GM11168 (cell line): ENCODE measurements at regions not wholly inside any gene's neighbourhood (a gene's known extent, or its start where the extent isn't known, plus 50 kb on each side); places are given as distances from the start of the nearest gene placed in this dataset.
"Not testable (repeated sequence)": the region's sequence is repeated elsewhere in the genome, so short reads cannot be mapped to it uniquely, and the experiment has no call there.

Source experiments
- in situ Hi-C: fragments of 300-500 bp; cut with MboI; formaldehyde crosslinking; loops from one replicate; pipeline ENCODE4 v1.12.0; 2022; ENCODE audit warnings: low sequenced_read_pairs; ENCODE audit not compliant: unreplicated experiment

DNA sequence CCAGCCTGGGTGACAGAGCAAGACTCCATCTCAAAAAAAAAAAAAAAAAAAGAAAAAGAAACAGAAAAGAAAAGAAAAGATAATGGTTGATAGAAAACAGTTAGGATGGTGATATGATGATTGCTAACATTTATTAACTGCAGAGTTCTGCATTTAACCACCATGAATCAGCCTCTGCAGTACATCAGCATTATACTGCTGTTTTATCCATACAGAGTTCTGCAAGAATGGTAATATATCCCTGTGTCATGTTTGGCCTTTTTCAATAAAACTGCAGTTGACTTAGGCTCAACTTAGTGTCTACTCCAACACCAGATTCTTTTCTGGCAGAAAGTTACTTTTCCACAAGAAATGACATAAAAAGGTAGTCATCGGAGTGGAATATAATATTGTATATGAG is 62.6 kb downstream of the DUSP6 start:
- in situ Hi-C loops, result no loop called here

DNA sequence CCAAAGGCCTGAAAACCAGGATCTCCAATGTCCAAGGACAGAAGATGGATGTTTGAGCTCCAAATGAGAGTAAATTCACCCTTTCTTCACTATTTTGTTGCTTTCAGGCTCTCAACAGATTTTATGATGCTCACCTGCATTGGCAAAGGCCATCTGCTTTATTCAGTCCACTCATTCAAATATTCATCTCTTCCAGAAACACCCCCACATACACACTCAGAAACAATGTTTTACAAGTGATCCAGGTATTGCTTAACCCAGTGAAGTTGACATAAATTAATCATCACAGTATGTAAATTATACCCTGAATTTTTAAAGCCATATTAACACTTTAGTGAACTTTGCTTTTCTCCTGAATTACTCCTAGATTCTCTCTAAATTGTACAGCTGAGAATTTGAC is 63.3 kb downstream of the DUSP6 start:
- in situ Hi-C loops, result no loop called here

DNA sequence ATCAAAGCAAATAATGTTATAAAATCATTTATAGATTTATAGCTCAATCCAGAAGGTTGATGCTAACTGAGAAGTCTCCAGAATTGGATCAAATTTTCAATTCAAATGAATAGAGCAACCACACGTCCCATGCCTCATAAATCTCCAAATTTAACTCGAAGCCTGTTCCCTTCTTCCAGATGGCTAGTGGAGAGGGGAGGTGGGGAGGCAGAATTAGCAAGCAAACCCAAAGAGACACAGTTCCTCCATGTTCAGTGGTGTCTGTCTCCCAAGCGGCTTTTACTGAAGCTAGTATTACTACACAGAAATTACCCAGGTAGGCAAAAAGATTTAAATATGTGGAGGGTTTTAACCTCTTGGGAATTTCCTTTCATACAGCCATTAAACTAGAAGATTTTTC is 65.8 kb downstream of the DUSP6 start:
- in situ Hi-C loops, result no loop called here

DNA sequence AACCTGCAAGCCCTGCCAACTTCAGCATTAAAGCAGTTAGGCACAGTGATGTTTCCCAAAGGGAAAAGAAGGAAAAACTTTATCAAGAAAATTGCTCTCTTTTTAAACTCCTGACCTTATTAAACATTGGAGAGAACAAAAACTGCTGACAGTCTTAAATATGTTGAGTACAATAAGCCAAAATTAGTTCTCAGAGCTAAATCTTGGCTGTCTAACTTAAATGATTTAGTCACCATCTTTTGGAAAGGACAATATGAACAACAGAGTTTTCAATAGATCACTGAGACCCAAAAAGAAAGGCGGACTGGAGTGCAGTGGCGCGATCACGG is 70.8 kb downstream of the DUSP6 start:
- in situ Hi-C loops, result no loop called here

DNA sequence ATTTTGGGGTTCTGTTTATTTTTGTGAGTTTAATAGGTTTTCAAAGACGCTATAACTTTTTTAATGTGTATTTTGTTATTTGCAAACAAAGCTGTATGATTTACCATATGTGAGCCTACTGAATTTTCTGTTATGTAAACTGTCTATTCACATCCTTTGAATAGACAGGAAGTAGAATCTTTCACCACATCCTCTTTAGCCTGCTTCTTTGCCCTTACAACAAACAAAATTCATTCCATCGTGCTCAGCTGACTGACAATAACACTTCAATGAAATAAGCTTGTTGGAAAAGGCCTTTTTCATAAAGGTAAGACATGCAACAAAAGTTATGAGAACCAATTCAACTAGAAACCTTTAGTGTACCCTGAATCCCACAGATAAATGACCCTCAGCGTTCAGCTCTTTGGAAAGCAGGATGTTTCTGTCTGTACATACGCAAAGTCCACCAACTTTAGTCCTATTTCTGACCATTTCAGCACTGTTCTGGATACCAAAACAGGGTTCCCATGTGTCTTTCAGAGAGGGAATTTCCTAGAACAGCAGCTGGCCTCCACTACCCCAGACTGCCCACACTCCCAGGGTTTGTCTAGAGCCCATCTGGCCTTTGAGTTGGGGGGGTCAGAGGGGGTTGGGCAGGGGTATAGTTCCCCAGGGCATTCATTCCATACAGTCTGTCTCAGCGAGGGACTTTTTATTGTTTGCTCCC is 71.3 kb downstream of the DUSP6 start:
- in situ Hi-C loops, result no loop called here

DNA sequence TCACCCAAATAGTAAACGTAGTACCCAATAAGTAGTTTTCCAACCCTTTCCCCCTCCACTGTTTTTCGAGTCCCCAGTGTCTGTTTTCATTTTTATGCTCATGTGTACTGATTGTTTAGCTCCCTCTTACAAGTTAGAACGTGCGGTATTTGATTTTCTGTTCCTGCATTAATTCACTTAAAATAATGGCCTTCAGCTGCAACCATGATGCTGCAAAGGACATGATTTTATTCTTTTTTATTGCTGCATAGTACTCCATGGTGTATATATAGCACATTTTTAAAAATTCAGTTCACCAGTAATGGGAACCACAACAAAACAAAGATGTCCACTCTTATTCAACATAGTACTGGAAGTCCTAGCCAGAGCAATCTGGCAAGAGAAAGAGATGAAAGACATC is 72.8 kb downstream of the DUSP6 start:
- in situ Hi-C loops, result no loop called here

DNA sequence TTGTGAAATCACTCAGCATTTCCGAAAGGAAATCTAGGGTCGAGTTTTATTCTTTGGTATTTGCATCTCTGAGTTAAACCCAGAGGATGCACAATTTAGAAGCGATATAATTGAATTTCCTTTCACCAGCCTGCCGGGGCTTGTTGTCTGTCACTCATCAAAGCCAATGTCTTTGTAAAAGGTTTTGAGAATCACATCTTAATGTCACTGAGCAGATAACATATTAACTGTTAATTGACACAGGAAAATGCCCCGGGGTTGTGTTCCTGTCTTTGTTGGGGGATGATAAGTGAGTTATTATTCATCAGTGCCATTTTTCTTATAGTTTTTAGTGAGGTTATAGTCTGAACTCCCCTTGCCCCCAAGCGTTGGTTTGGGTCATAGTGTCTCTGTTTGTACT is 73.4 kb downstream of the DUSP6 start:
- in situ Hi-C loops, result no loop called here

DNA sequence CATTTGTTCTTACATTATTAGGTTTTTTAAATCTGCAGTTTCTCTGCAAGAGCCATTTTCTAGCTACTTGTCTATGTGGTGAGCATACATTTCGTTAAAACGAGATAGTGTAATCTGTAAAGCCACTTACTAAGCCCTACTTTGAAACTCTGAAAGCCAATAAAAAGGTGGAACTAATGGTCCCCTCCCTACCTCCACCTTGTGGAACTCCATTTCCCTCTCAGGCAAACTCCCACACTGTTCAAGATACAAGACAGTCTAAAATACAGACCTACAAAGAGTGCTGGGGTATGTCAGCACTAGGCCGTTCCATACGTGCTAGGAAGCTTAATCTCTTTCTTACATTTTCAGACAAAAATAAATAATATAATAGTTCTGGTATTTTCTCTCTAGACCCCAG is 74.1 kb downstream of the DUSP6 start:
- in situ Hi-C loops, result no loop called here

DNA sequence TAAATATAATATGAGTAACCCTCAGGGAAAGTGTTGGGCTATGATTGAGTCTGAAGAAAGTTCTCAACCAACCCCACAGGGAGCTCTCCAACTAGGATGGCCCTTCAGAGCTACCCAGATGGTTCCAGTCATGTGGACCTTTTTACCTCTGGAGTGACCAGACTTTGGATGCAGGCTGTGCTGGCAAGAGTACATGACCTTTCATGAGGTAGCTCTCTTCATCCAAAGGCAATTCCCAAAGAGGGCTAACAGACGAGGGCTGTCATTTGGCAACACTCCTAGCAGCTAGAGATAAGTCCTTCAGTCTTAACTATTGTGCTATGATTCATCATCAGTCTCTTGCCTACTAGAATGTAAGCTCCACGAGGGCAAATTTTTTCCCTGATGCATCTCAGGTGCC is 75.4 kb downstream of the DUSP6 start:
- in situ Hi-C loops, result no loop called here

DNA sequence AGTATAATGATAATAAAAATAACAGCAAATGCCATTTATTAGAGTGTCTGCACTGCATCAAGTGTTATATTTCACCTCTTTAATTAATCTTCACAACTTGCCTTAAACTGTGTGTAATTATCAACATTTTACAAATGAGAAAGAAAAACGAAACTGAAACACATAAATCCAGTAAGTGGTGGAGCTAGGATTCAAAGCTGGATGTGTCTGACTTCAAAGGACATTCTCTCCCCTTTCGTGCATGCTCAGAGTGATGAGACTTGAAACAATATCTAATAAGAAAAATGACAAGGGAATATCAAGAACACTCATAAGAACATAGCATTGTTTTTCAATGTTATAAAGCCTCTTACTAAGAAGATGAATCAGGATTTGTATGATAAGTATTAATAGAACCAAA is 78.8 kb downstream of the DUSP6 start:
- in situ Hi-C loops, result no loop called here

DNA sequence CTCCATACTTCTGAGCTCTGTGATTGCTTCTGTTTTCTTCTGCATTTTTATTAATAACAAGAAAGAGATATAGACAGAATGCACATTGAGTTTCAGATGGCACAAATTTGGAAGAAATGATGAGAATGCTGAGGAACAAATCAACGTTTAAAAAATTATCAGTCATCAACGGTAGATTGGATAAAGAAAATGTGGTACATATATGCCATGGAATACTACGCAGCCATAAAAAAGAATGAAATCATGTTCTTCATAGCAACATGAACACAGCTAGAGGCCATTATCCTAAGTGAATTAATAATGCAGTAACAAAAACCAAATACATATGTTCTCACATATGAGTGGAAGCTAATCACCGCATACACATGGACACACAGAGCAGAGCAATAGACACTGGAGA is 81.8 kb downstream of the DUSP6 start:
- in situ Hi-C loops, result no loop called here

DNA sequence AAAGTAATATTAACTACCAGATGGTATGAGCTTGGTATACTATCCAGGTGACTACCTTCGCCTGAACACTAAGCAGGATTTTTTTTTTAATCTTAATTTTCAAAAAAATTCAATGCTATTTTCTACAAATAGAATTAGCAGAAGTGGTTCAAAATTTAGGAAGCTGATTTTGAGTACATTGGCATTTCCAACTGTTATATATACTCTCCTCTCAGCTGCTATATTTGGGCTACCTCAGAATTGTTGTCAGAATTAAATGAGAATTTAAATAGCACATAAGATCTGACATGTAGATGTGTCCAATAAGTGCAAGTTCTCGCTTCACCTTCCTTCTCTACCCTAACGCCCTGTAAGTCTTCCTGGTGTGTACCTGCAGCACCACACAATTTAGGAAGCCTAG is 83.1 kb downstream of the DUSP6 start:
- in situ Hi-C loops, result no loop called here

DNA sequence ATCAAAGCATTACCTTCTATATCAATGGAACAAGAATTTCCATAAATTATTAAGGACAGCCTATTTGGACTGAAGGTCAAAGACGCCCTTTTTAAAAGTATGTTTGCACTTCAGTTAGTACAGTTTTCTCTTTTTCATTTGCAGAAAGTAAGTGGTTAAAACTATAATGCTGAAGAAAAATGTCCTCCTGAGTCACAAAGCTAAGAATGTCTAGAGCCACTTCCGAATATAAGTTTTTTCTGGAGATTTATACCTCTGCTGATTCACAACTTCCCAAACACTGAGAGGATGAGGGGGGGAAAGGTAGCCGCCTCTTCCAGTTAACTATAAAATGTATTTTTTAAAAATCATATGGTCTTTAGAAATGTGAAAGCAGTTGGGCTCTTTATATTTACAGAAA is 84.9 kb downstream of the DUSP6 start:
- in situ Hi-C loops, result no loop called here

DNA sequence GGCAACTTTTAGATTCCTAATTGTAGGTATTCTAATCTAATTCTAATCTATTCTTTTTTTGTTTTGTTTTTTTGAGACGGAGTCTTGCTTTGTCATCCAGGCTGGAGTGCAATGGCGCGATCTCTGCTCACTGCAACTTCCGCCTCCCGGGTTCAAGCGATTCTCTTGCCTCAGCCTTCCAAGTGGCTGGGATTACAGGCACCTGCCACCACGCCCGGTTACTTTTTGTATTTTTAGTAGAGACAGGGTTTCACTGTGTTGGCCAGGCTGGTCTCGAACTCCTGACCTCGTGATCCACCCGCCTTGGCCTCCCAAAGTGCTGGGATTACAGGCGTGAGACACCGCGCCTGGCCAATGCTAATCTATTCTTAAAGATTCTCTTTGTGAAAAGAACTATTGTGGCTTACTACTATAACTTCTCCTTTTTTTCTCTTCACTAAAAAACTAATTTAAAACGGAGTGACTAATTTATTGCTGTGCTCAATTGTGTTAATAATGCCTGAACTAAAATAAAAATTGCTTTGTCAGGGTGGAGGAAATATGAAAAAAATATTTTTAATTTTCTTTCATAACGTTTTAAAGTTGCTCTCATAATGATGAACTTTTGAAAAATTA is 85.6 kb downstream of the DUSP6 start:
- in situ Hi-C loops, result not testable (repeated sequence)

DNA sequence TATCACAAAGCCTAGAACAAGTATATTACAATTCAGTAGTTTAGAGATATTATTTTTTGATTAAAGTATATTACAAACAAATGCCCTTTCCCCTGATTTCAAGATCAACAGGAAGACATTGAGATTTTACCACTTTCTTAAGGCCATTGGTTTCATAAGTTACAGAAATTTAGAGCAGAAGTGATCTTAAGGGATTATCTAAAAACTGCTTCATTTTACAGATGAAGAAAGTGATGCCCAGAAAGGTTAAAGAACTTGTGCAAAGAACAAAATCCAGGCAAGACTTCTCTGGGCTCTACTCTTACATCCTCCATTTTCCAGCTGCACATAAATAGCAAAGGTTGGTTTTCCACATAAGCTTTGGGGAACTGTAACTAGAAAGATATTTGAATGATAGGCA is 87.5 kb downstream of the DUSP6 start:
- in situ Hi-C loops, result no loop called here

DNA sequence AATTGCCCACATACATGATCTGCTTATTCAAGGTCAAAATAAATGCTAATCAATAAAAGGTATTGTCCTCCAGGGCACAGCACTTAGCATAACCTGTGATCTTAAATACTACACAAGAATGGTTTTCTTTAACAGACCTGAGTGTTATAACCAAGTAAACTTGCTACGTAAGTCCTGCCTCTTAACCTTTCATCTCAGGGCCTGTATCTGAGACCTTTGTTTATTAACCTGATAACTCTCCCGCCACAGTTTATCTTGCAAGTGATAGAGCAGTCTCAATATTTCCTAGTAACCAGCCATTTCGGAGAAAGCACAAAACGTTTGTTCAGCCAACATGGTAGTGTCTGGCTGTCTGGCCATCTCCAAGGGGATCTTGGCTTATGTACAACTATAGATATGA is 88.4 kb downstream of the DUSP6 start:
- in situ Hi-C loops, result no loop called here

DNA sequence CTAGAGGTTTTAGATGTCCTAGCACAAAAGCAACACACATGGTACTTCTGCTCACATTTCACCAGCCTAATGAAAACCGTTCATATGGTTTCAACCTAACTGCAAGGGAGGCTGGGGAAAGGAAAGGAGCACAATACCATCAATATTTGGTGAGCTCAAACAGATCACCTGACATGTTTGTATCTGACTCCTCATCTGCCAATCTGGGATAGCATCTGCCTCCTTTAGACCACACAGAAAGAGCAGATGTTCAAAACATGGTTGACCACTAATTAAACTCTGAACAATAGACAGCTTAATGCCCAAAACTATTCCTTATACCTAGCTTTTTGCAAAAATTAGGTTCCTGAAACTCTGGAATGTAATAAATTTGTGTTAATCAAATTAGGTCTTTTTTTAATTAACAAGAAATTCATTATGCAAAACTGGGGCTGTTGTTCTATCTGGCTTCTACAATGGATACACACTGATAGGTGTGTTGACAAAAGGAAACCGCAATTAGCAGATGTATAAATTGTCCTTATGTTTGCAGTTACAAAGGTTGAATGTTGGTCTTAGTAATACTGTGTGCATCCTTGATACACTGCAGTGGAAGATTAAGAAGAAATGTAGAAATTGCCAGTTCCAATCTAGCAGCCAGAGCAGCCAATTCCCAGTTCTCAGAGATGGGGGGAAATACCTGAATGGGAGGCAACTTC is 89.3 kb downstream of the DUSP6 start:
- in situ Hi-C loops, result no loop called here

DNA sequence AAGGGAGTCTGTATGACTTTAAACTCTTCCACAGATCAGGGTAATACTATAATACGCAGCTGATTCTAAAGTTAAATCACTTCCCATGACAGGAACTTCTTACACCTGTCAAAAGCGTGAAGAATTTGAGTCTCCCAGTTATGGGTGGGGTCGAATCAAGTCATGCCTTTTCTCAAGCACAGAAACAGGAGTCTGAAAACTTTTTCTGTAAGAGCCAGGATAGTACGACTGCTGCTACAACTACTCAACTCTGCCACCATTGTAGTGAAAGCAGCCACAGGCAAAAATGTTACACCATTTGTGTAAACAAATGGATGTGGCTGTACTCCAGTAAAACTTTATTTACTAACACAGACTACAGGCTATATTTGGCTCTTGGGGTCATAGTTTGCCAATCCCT is 90.3 kb downstream of the DUSP6 start:
- in situ Hi-C loops, result no loop called here

DNA sequence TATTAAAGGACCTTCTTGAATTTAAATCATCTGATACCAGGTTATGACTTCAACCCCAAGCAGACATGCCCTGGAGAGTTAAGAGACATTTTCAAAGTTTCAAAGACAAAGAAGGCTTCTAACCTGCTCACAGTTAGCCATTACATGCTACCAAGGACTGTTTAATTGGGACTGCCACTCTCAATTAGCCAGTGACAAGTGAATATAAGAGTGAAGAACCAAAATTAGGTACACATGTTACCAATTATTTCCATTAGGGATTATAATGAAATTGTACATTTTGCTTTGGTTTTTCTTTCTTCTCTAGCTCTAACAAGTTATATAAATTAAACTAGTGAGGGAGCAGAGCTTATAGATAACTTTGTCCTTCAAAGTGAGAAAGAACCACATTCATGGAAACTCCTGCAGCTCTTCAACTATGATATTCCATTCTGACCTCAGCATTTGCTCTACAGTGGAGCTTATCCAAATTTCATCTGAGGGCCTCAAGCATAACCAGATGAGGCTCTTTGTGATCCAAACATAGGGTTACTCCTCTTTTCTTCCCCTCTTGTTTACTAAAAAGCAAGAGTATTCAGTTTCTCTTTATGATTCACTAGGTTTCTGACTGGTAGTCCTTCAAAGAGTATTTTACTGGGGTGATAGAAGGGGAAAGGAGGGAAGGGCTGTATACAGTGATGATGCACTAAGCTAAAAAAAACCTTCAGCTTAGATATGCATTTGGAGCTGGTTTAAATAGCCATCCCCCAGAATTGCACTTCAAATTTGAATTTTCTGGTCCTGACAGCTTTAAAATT is 91.3 kb downstream of the DUSP6 start:
- in situ Hi-C loops, result no loop called here

DNA sequence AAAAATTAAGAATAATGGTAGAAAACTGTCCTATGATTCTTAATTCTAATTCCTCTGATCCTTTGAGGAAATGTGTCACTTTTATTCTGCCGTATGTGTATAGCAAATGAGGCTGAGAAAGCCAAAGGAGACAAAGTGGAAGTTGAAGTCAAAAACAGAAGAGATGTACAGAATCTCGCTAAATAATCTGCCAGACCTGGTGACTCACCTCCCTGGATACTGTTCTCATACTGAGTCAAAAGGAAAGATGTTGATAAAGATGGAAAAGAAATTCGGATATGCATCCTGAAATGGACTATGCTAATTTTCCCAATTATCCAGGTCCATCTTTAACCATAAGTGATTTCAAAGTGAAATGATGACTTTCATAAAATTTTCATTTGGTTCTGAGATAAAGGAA is 92.5 kb downstream of the DUSP6 start:
- in situ Hi-C loops, result no loop called here
